UCSD-AML1 (cell line): ENCODE measurements at regions not wholly inside any gene's neighbourhood (a gene's known extent, or its start where the extent isn't known, plus 50 kb on each side); places are given as distances from the start of the nearest gene placed in this dataset.

ENCODE experiments used
- DNase-seq: peaks from one replicate; lab custom pipeline; 2025; ENCODE audit not compliant: unreplicated experiment; lab: John Stamatoyannopoulos, UW

GRCh38 chr6:151699719-151700118 is 107.8 kb upstream of the ESR1 start:
- DNase-seq = no peak

- DNase-seq = no peak
Measured at GRCh38 chr6:151701911-151702562, 105.4 kb upstream of the ESR1 start.

- DNase-seq = no peak
Measured at GRCh38 chr6:151702851-151703658, 104.4 kb upstream of the ESR1 start.

- no peak for DNase-seq
Measured at GRCh38 chr6:151704383-151704782, 103.1 kb upstream of the ESR1 start.

- peak; percentile 16 for DNase-seq
Measured at GRCh38 chr6:151705993-151706733, 101.3 kb upstream of the ESR1 start.

GRCh38 chr6:151709329-151709728 is 98.2 kb upstream of the ESR1 start:
- DNase-seq = no peak

GRCh38 chr6:151716526-151716932 is 91.0 kb upstream of the ESR1 start:
- DNase-seq = peak; percentile 51

GRCh38 chr6:151719070-151719469 is 88.4 kb upstream of the ESR1 start:
- no peak for DNase-seq

GRCh38 chr6:151721146-151721545 is 86.3 kb upstream of the ESR1 start:
- DNase-seq = no peak

GRCh38 chr6:151721671-151722070 is 85.8 kb upstream of the ESR1 start:
- no peak for DNase-seq

GRCh38 chr6:151722342-151722741 is 85.1 kb upstream of the ESR1 start:
- no peak for DNase-seq

- no peak for DNase-seq
Measured at GRCh38 chr6:151723152-151723551, 84.3 kb upstream of the ESR1 start.

GRCh38 chr6:151729829-151730495 is 77.5 kb upstream of the ESR1 start:
- no peak for DNase-seq

- DNase-seq = no peak
Measured at GRCh38 chr6:151730496-151730870, 77.0 kb upstream of the ESR1 start.

- DNase-seq = no peak
Measured at GRCh38 chr6:151731313-151731712, 76.2 kb upstream of the ESR1 start.

- no peak for DNase-seq
Measured at GRCh38 chr6:151733680-151734320, 73.7 kb upstream of the ESR1 start.

GRCh38 chr6:151738267-151738666 is 69.2 kb upstream of the ESR1 start:
- DNase-seq = no peak

GRCh38 chr6:151738960-151739359 is 68.5 kb upstream of the ESR1 start:
- DNase-seq = no peak

- peak; percentile 17 for DNase-seq
Measured at GRCh38 chr6:151740820-151741219, 66.7 kb upstream of the ESR1 start.

GRCh38 chr6:151747896-151748295 is 59.6 kb upstream of the ESR1 start:
- DNase-seq = no peak

- no peak for DNase-seq
Measured at GRCh38 chr6:151749341-151749740, 58.1 kb upstream of the ESR1 start.
